GM12878 (cell line): ENCODE measurements at regions not wholly inside any gene's neighbourhood (a gene's known extent, or its start where the extent isn't known, plus 50 kb on each side); places are given as distances from the start of the nearest gene placed in this dataset.

Experiments
- EGR1 ChIP-seq, 2 experiments: IDR thresholded peaks; 1 replicate in 1 of 2; 2 replicates in 1 of 2; pipeline ENCODE4 v1.6.1; 2011 to 2012; ENCODE audit warnings: low read depth in 2 of 2, low read length in 2 of 2, borderline replicate concordance in 1 of 2, mild to moderate bottlenecking in 1 of 2, moderate library complexity in 1 of 2
- EP300 ChIP-seq, 2 experiments: fragments of 150-350 bp in 1 of 2; IDR thresholded peaks; 2 replicates each; pipeline ENCODE4 v1.6.1; 2011 to 2012; ENCODE audit warnings: low read depth in 2 of 2, low read length in 2 of 2, borderline replicate concordance in 1 of 2, improper control_type of control experiment in 1 of 2, inconsistent platforms in 1 of 2; ENCODE audit not compliant: control insufficient read depth in 1 of 2
- FOXM1 ChIP-seq: IDR thresholded peaks from 2 replicates; pipeline ENCODE4 v1.6.1; 2012; ENCODE audit warnings: low read depth, mild to moderate bottlenecking, inconsistent platforms, low read length, moderate library complexity
- KDM1A ChIP-seq: fragments of 200-600 bp; sonication (generic); IDR thresholded peaks from 2 replicates; pipeline ENCODE4 v1.6.1; 2016; ENCODE audit warnings: borderline replicate concordance
- SMC3 ChIP-seq: IDR thresholded peaks from 2 replicates; pipeline ENCODE4 v1.6.1; 2011; ENCODE audit warnings: low read length, improper control_type of control experiment, borderline replicate concordance
- STAT1 ChIP-seq: fragments of 450-650 bp; conservative IDR thresholded peaks from 2 replicates; pipeline ENCODE4 v1.6.1; 2014; ENCODE audit warnings: antibody characterized with exemption, mild to moderate bottlenecking
- TAF1 ChIP-seq: IDR thresholded peaks from 2 replicates; pipeline ENCODE4 v1.6.1; 2011; ENCODE audit warnings: mild to moderate bottlenecking, low read depth, low read length, borderline replicate concordance
- TF ChIP-seq, protein P1 (sequence below), 3 experiments: IDR thresholded peaks in 2 of 3; conservative IDR thresholded peaks in 1 of 3; 2 replicates each; pipeline ENCODE4 v1.5.1; 2011; ENCODE audit warnings: low read depth in 3 of 3, low read length in 3 of 3, mild to moderate bottlenecking in 3 of 3, control low read depth in 2 of 3, moderate library complexity in 2 of 3, inconsistent platforms in 1 of 3, mixed read lengths in 1 of 3; ENCODE audit not compliant: control insufficient read depth in 2 of 3, insufficient read depth in 1 of 3; ENCODE audit errors: extremely low read depth in 1 of 3
- TF ChIP-seq, protein P2 (sequence below): IDR thresholded peaks from 2 replicates; pipeline ENCODE4 v1.6.1; 2012; ENCODE audit warnings: low read length, inconsistent platforms
- TF ChIP-seq, protein P3 (sequence below): IDR thresholded peaks from 2 replicates; pipeline ENCODE4 v1.6.1; 2012; ENCODE audit warnings: low read depth, low read length, improper control_type of control experiment

DNA sequence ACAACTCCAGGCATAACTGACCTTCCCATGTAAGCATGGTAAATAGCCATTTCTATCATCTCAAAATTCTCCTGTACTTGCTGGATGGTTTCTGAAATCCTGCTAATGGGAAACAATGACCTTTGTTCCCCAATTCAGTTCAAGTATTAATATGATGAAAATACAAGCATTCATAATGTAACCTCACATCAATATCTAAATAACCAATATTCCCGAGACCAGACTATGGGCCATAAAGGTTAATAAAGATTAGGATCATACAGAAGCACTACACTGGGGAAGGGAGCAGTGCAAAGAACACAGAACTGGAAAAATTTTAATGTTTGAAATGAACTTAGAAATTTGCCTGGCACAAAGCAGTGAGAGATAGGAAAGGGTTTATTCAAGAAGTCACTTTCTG lies 151.3 kb upstream of the SETMAR start:
- TF ChIP-seq SMC3 (no peak), TAF1 (no peak), EP300 (IDR thresholded peaks at IDR 0.05; ENCODE audit: borderline replicate concordance in 1 of 2, control insufficient read depth in 1 of 2, low read depth in 2 of 2, low read length in 2 of 2) (no peak), EGR1 (IDR thresholded peaks at IDR 0.05; ENCODE audit: borderline replicate concordance in 1 of 2, low read depth in 2 of 2, low read length in 2 of 2) (no peak), FOXM1 (no peak), KDM1A (no peak), STAT1 (no peak)
- TF ChIP-seq, protein P1, sequence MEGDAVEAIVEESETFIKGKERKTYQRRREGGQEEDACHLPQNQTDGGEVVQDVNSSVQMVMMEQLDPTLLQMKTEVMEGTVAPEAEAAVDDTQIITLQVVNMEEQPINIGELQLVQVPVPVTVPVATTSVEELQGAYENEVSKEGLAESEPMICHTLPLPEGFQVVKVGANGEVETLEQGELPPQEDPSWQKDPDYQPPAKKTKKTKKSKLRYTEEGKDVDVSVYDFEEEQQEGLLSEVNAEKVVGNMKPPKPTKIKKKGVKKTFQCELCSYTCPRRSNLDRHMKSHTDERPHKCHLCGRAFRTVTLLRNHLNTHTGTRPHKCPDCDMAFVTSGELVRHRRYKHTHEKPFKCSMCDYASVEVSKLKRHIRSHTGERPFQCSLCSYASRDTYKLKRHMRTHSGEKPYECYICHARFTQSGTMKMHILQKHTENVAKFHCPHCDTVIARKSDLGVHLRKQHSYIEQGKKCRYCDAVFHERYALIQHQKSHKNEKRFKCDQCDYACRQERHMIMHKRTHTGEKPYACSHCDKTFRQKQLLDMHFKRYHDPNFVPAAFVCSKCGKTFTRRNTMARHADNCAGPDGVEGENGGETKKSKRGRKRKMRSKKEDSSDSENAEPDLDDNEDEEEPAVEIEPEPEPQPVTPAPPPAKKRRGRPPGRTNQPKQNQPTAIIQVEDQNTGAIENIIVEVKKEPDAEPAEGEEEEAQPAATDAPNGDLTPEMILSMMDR (IDR thresholded peaks at IDR 0.05 in 2 of 3, conservative IDR thresholded peaks at IDR 0.05 in 1 of 3; ENCODE audit: control insufficient read depth in 2 of 3, extremely low read depth in 1 of 3, insufficient read depth in 1 of 3, low read depth in 3 of 3, low read length in 3 of 3): no peak
- TF ChIP-seq, protein P2, sequence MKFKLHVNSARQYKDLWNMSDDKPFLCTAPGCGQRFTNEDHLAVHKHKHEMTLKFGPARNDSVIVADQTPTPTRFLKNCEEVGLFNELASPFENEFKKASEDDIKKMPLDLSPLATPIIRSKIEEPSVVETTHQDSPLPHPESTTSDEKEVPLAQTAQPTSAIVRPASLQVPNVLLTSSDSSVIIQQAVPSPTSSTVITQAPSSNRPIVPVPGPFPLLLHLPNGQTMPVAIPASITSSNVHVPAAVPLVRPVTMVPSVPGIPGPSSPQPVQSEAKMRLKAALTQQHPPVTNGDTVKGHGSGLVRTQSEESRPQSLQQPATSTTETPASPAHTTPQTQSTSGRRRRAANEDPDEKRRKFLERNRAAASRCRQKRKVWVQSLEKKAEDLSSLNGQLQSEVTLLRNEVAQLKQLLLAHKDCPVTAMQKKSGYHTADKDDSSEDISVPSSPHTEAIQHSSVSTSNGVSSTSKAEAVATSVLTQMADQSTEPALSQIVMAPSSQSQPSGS: no peak
- TF ChIP-seq, protein P3, sequence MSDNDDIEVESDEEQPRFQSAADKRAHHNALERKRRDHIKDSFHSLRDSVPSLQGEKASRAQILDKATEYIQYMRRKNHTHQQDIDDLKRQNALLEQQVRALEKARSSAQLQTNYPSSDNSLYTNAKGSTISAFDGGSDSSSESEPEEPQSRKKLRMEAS: no peak
